AG09319 (cell line): ENCODE measurements at regions not wholly inside any gene's neighbourhood (a gene's known extent, or its start where the extent isn't known, plus 50 kb on each side); places are given as distances from the start of the nearest gene placed in this dataset.

Experiments used
- DNase-seq: peaks from one replicate; pipeline ENCODE4 v3.0.0-alpha.2; 2010; ENCODE audit warnings: low read depth; ENCODE audit errors: extremely low read depth
- CTCF ChIP-seq: IDR thresholded peaks from 2 replicates; pipeline ENCODE4 v1.5.1; 2011; ENCODE audit warnings: low read depth, mild to moderate bottlenecking, inconsistent platforms, low read length, moderate library complexity

DNA sequence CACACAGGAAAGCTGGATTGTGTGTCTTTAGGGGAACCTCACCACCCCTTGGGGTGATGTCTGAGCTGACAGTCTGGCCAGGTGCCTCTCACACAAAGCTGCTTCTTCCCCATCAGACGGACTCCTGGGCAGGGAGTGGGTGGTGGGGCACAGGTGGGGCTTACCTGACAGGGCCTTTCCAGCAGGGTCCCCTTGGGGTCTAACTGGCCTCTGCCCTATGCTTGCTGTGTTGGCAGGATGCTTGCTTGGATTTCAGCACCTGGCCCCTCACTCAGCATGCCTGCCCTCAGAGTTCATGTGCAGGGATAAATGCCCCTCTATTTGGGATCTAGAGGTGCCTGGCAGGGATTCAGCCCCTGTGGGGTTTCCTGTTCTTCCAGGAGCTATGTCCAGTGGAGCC lies 496.9 kb upstream of the ZMIZ1 start:
- no peak for DNase-seq
- no peak for TF ChIP-seq CTCF

DNA sequence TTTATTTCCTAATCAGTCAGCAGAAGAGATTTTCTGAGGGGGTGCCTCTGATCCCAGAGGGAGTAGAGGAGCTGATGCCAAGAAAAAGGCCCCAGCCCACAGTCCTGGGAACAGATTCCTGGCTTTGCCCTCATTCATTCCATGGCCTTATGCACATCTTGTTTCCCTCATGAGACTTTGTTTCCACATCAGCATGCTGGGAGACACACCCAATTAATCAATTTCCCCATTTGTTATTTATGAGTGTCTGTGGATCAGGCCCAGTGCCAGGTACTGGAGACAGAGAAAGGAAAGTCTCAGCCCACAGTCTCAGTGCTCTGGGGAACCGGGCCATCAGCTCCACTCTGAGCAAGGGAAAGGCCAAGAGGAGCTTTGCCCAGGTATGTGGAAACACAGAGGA lies 496.2 kb upstream of the ZMIZ1 start:
- DNase-seq: no peak
- TF ChIP-seq CTCF: no peak

DNA sequence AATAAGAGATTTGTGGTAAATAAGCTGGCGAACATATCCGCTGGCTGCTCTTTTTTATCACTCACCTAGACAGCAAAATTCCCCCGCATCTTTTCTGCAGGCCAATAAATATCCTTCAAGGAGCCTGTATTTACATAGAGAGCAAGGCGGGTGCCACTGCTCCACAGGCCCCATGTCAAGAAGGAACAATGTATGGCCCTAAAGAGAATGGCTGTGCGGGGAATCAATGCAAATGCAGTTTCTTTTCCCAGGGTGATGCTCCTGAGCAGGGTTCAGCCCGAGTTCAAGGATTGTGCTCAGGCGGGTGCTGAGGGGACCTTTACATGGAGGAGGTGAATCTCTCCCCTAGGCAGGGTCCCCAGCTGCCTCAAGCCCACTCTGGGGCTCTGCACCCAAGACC lies 494.2 kb upstream of the ZMIZ1 start:
- no peak for TF ChIP-seq CTCF
- DNase-seq: no peak

DNA sequence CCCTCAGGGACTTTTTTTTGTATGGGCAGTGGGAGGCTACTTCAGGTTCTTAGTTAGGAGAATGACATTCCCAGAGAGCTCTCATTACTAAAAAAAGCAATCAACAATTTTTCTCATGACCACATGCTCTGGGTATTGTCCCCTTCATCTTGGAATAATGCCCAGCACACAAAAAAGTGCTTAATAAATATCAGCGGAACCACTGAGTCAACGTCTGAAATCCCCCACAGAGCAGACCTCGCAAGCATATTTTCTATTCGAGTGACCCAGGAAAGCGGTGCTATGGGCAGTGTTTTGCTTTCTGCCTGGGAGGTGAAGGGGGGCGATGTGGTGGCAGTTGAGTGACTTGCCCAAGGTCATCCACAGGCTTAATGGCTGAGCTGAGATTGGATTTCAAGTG lies 493.4 kb upstream of the ZMIZ1 start:
- no peak for TF ChIP-seq CTCF
- no peak for DNase-seq

DNA sequence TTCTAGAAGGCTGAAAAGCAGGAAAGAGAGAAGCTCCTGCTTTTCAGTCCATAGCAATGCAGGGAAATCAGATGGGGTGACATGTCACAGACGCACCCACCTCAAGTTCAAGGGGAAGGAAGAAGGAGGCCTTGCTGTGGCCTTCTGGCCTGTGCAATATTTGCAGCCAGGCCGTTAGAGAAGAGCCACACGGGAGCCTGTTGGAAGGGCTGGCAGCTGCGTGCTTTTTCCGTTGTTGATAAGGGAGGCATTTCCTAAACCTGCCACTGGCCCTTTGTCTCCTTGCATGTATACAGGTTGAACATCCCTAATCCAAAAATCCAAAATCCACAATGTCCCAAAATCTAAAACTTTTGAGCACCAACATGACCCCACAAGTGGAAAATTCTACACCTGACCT lies 492.5 kb upstream of the ZMIZ1 start:
- DNase-seq: no peak
- no peak for TF ChIP-seq CTCF

DNA sequence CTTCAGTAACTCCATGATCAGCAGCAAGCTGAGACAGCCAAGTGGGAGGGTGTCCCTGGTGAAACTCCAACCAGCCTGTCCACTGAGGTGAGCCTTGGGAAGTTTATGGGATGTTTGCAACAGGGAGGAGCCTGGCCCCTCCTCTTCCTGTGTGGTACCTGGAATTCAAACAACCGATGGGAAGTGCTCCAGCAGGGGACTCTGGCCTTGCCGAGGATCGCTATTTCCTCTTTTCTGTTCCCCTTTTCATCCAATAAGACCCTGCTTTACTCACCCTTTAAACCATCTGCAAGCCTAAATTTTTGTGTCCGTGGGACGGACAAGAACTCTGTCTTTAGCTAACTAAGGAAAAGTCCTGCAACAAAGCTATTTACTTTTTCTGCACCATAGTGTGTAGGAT lies 491.1 kb upstream of the ZMIZ1 start:
- DNase-seq: no peak
- no peak for TF ChIP-seq CTCF

GRCh38 chr10:78578929-78579328 lies 489.8 kb upstream of the ZMIZ1 start:
- no peak for DNase-seq

More at GRCh38 chr10:78578929-78579328, 489.8 kb upstream of the ZMIZ1 start:
- no peak for TF ChIP-seq CTCF
